Stimulated activated CD4-positive, alpha-beta T cell treated with anti-CD3 and anti-CD28 coated beads, Interleukin-2, amount 100 ng/mL, for 48 hours (primary cell): ENCODE measurements at regions not wholly inside any gene's neighbourhood (a gene's known extent, or its start where the extent isn't known, plus 50 kb on each side); places are given as distances from the start of the nearest gene placed in this dataset.

Experiments used
- DNase-seq, 2 donors: peaks; one replicate each; pipeline ENCODE4 v3.0.0-alpha.2; 2020

DNA sequence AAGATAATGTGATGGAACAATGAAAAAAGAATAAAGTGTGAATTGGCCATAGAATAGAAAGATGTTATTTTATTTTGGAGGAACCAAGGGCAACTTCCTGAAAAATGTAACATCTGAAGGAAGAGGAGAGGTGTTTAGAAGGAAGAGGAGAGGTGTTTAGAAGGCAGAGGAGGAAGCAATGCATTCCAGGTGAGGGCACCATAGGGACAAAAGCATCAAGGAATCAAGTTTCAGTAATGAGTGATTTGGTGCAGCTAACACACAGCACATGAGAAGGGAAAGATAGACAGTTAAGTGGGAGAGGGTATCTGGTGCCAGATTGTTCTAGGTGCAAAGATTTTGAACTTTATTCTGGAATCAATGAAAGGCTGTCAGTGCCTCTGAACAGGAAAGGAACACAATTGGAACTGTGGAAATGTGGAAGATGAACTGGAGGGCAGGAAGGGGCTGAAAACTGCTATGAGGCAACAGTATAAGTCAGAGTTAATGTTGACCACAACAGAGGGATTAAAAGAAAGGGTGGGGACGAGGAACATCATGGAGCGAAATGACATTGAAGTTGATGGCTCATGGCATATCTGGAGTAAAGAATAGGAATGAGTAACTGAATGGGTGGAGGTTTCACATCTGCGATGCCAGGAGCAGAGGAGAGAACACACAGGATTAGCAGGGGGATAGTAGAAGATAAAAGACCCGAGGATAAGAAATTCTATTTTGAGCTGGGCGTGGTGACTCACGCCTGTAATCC, 326.6 kb downstream of the LRIG3 start:
- DNase-seq: no peak

DNA sequence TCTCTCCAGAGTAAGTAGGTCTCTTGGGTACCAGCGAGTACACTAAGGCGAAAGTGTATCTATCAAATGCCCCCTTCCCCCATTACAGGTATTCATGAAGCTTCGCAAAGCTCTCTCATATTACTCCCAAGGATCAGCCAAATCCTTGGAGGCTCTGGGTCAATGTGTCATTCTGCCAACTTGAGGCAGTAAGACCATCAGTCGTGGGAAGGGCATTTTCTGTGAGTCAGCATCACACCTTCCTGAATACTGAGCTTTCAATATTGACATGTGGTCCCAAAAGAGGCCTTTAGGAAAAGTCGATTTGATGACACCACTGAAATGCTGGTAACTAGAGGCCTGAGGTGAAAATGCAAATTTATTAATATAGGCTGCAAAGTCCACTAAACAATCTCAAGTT, 323.9 kb downstream of the LRIG3 start:
- no peak for DNase-seq

DNA sequence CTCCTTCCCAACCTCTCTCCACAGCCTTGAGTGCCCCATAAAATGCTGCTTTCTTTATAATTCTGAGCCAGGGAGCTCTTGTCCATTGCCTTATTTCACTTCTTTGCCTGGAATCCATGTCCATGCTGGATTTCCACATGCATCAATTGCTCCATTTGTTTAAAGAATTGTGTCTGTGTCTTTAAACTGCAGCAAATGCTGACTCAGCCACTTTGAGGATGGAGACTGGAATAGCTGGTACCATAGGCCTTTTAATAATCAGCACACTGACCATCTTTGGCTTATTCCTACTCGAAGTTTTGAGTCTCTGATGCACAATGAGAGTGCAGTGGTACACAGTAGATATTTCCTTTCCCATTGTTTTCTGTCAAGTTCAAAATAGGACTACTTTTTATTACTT, 318.8 kb downstream of the LRIG3 start:
- DNase-seq: no peak

DNA sequence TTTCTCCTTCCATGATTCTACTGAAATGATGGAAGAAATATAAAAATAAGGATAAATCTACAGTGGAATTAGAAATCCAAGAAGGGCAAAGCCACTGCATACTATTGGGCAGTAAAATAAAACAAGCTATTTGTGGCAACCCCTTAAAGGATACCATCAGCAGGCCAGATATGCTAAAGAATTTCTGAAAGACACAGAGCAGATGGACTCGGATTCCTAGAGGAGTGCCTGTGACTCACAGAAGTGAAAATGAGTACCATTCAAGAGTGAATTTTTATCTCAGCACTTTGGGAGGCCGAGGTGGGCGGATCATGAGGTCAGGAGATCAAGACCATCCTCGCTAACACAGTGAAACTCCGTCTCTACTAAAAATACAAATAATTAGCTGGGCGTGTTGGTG, 318.1 kb downstream of the LRIG3 start:
- DNase-seq: no peak

DNA sequence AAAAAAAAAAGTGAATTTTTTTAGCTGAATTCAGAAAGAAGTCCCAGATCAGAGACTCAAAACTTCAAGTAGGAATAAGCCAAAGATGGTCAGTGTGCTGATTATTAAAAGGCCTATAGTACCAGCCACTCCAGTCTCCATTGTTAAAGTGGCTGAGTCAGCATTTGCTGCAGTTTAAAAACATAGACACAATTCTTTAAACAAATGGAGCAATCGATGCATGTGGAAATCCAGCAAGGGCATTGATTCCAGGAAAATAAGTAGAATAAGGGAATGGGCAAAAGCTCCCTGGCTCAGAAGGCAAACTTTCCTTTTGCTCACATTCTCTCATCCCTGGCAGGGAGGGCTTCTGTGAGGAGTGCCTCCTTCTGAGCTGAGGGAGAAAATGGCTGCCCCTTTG, 317.6 kb downstream of the LRIG3 start:
- DNase-seq: no peak

DNA sequence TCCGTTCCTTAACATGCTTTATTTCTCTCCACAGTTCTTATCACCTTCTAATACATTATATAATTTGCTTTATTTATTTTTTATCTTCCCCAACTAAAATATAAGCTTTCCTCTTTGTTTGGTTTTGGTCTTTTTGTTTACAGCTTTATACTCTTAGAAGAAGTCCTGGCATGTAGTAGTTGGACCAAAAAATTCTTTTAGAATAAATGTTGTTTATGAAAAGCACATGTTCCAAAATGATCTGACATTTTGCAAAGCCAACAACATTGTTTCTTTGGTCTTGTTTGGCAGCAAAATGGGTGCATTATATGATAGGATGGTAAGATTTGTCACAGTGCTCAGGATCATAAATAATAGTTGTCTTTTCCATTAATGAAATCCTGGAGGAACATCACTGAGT, 312.5 kb downstream of the LRIG3 start:
- no peak for DNase-seq

DNA sequence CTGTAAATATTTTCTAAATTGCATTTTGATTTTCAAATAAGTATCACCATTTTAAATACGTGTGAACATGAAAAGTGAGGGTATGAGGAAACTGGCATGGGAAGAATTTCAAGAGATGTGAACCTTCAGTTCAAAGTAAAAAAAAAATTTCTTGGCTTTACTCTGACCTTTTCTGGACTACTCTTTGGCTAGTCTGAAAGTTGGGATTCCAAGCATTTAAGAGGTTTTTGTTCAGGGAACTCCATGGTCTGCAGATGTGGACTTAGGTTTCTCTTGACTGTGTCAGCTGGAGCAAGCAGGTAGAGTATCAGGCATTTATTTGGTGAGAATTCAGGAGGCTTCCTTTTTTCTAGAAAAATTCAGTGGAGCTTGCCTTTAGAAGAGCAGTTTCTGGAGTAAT, 311.6 kb downstream of the LRIG3 start:
- DNase-seq: no peak

DNA sequence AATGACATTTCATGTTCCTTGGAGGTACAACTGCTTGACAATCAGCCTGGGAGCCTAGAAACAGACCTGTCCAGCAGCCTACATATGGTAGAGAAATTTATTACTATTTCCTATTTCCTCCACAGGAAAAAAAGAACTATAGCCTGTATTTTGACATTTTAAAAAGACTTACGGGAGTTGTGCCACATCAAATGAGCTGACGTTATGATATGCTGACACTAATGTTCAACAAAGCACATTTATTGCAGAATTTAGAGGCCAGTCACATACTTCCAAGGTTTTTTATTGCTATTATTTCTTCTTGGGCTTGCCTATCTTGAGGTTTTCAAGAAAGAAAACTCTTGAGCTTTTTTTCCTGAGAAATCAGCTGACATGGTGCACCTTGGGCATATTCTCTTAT, 305.3 kb downstream of the LRIG3 start:
- no peak for DNase-seq

DNA sequence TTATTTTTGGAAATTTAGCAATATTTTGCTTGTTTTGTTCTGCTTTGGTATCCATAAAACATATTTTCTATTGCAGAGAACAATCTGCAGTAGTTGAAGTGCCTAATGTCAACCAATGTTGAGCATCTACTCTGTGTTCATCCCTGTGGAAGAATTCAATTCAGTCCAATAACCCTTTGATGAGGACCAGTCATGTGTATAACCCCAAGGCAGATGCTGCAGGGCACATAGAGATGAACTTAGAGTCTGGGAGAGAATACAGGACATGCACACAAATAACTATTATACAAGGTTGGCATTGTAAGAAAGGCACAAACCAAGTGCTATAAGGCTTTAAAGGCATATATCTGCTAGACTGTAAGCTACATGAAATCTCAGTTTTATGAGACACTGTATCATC, 304.7 kb downstream of the LRIG3 start:
- no peak for DNase-seq

DNA sequence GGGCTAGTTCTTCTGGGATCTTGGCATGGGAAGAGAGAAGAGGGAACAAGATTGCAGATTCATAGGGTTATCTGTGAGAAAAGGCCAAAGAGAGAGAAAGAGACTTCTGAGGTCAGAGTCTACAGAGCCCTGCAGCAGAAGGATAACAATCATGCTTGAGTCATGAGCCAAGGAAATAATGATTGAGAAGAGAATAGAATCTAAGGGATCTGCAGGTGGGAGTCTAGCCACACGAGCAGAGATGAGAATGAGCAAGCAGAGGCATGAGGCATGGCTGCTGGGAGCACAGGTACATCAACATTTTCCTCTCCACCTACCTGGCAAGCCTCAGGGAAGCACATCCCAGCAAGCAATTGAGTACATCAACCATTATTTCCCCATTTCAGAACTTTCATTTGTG, 303.7 kb downstream of the LRIG3 start:
- no peak for DNase-seq

DNA sequence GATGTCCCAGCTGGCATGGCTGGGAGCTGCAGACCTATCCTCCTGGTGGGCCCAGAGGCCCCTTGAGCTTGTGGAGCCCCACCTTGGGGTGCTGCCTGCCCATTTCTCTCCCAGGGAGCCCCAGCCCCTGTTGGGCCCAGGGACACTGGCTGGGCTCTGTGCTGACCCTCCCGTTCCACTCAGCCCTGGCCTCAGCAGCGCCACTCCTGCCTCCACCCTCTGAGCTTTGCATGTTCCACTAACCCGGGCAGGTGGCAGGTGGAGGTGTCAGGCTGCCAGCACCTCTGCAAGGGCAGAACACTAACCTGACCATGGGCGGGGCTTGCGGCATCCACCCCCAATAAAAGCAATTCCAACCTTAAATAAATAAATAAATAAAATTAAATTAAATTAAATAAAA, 299.2 kb downstream of the LRIG3 start:
- DNase-seq: no peak

DNA sequence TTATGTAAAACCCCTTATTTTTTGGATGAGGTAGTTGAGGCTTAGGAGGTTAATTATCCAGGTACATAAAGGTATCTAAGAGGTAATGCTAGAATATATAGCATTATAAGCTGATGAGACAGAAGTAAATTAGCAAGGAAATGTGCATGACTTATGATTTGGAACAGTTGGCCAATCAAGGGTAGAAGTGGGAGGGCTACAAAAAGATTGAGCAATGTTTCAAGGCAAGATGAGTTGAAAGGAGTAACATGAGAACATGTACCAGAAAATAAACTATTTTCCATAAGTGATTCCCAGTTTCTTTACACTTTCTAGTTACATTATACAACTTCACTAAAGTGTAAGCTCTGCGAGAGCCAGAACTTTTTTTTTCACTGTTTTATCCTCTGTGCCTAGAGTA, 290.9 kb downstream of the LRIG3 start:
- no peak for DNase-seq

DNA sequence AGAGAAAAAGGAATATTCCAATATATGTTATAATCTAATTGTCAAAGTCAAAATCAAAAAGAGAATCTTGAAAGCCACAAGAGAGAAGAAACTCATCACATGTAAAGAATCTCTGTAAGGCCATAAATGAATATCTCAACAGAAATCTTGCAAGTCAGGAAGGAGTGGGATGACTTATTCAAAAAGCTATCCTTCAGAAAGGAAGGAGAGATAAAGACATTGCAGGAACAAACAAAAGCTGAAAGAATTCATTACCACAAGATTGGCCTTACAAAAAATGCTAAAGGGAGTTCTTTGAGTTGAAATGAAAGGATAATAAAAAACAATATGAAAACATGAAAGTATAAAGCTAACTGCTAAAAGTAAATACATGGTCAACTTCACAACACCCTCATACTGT, 286.8 kb downstream of the LRIG3 start:
- DNase-seq: no peak

DNA sequence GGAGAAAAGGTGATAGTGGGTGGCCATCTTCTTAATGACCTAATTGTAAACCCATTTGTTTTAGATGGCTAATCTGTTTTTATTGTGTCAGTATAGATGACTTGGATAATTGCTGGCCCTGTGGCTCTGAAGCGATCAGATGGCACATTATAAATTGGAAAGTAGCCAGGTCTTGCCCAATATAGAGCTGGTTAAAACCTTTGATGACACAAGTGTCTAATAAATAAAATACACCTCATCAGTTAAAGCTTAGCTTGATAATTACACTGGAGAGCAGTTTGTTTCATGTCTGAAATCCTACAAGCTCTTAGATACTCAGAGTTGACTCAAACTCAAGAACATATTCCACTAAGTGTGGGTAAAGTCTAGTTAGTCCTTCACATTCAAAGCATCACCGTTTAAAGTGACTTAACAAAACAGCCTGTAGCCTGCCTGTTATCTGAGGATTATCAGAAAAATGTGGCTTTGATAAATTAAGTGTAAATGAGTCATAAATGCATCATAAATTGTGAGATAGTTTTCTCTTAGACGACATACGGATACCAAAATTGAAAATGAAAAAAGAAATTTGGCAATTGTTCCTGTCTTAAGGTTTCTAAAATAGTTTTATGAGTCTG, 280.9 kb downstream of the LRIG3 start:
- no peak for DNase-seq

DNA sequence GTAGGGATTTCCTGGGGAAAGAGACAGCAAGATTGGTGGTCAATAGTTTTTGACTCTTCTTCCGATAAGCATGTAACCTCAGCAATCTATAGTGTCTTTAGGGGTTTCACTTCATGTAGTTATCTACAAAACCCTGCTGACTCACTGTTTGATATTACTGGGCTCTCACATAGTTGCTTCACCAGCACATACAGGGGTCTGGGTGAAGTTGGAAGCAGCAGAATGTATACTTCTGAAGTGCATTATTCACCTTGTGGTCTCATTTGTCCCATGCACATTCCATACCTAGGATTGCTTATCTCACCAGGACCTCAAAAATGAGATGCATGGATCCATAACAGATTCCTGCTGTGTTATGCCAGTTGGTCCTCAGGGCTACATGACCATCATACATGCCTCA, 280.0 kb downstream of the LRIG3 start:
- no peak for DNase-seq

DNA sequence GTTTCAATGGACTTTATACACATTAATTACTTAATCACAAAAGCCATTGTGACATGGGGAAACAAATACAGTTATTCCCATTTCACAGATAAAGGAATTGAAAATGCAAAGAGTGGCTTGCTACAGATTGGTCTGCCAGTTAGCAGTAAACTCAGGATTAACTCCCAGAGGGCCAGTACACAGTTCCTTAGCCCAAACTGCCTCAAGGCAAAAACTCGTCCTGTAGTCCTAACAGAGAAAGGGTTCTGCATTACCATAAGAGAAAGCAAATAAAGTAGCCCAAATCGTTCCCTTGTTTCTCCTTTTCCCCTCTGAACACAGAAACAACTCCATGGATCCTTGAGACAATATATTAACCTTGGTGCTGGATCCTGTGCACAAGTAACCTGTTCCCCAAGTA, 274.4 kb downstream of the LRIG3 start:
- no peak for DNase-seq

DNA sequence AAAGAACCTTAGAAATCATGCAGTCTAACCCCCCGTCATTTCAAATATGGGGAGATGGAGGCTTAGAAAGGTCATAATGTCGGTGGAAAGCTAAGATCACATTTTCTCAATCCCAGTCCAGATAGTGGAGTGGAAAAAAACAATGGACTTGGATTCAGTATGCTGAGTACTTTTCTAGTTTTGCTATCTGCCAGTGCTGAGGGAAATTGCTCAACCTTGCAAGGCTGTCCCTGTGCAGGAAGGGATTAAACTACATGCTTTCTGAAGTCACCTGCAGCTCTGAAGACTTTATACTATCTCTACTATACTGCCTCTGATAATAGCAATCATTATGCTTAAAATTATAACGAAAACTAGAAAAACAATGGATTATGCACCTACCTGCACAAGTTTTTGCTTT, 272.8 kb downstream of the LRIG3 start:
- no peak for DNase-seq

DNA sequence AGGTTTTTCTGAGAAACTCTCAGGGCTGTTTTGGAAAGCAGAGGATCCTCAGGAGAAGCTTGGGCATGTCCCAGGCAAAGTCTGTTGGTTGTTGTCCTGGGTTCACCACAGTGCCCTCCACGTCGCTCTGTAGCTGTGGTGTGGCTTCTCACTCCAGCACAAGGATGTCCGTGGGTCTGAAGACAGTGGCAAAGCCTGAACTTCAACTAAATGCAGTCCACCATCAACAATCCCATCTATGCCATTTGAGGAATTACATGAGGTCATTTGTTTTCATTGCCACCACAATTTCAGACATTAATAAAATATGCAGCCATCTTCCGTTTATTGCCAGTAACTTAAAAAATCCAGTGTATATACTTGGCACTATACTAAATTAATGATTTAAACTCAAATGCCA, 272.1 kb downstream of the LRIG3 start:
- DNase-seq: no peak

DNA sequence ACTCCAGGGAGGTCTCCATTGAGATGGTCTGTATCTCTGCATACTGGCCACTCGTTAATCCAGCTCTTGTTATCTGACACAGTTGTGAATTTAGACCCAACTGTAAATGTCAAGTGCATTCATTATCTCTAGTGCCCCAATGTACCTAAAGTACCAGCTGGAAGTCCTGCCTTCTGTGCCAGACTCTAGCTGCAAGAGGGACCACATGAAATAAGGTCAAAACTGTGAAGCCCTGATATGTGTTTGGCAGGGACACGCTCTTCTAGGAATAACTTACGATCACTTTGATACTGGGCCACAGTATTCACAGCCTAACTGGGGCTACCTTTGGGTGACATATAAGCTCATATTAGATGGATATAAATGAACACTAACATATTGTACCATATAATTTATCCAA, 268.5 kb downstream of the LRIG3 start:
- DNase-seq: no peak

DNA sequence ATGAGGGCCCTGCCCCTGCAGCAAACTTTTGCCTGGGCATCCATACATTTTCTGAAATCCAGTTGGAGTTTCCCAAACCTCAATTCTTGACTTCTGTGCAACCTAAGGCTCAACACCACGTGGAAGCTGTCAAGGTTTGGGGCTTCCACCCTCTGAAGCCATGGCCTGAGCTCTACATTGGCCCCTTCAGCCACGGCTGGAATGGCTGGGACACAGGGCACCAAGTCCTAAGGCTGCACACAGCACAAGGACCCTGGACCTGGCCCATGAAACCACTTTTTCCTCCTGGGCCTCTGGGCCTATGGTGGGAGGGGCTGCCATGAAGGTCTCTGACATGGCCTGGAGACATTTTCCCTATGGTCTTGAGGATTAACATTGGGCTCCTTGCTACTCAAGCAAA, 266.3 kb downstream of the LRIG3 start:
- DNase-seq: no peak

DNA sequence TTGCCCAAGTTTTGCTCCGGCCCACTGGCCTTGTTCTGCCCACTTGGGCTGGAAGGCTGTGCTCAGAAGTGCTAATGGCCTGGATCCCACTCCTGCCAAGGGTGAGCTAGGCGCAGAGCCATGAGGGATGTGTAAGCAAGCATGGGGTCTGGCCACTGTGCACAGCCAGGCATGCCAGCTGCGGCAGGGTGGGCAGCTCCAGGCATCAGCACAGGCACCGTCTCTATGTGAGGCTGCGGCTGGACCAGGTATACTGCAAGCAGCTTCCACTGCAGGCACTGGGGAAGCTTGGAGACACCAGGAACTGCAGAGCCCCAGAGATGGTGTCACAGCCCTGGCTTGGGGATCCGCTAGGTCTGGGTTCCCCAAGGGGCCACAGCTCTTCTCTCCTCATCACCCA, 264.9 kb downstream of the LRIG3 start:
- DNase-seq: no peak

DNA sequence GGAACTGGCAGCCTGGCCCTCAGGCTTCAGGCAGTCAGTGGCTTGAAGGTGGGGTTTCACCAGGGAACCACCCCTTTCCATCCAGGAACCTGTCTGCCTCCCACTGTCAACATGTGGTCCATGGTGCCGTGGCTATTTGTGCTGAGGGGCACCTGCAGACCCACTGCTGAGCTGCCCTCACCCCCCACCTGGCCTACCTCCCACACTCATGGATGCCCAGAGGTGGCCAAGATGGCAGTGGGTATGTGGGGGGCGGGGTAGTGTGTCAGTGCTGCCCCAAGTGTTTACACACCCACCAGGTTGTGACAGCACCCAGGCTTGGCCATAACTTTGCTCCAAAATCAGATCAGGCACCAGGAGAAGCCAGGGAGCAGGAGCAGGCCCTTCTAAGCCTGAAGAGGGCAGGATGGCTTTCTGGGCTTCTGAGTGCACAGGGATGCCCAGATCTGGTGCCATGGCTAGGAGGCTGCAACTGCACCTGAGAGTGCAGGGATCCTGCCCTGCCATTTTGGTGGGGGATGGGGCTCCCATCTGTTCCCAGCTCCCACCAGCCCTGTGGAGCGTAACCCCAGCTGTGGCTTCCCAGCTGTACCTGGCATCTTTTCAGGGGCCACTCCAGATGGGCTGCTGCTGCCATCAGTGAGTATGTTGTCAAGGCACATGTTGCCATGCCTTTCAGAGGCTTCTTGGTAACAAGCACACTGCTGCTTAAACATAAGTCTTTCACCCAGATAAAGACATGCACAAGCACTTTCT, 263.9 kb downstream of the LRIG3 start:
- no peak for DNase-seq

DNA sequence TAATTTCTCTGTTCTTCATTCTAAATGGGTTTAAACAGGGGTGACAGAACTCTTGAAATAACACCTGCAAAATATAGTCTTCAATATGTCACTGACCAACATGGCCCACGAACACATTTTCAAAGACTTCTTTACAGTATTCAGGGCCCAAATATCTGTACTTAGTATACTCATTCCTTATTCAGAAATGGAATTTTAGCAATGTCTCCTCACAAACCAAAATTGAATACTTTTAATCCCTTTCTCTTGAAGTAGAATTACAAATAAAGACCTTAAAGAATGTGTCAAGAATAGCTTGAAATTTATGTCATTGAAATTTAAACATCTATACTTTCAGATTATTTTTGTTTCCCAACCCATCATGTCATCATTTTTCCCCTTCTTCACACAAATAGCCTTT, 263.1 kb downstream of the LRIG3 start:
- no peak for DNase-seq

DNA sequence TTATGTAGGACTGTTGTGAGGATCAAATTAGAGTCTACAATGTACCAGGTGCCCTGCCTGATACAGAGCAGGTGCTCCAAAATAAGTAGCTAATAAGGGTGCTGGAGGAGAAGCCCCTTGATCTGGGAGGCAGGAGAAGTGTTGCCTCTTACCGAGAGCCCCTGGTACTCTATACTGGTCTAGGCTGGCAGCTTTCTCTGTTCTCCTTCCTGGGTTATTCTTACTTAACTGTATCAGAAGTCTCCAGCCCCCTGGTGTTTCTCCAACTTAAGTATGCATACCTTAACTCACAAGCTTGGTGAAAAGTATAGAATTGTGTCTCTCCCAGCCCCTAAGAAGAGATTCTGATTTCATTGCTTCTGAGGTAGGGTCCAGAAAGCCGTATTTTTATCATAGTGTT, 254.9 kb downstream of the LRIG3 start:
- DNase-seq: no peak
